K562 (cell line): ENCODE measurements at regions not wholly inside any gene's neighbourhood (a gene's known extent, or its start where the extent isn't known, plus 50 kb on each side); places are given as distances from the start of the nearest gene placed in this dataset.

Experiments
- ATAC-seq: fragments of 200-7000 bp; cut with Tn5 transposase; 3 replicates; pipeline ENCODE4 v1.9.1; 2020; ENCODE audit warnings: moderate library complexity
- BruUV-seq: library from RNA; stranded (reverse); fragments of 400-500 nt; replicated peaks from 2 replicates; lab custom pipeline; 2021; lab: Mats Ljungman, UMichigan
- CTCF ChIA-PET: fragments of 300-600 bp; formaldehyde crosslinking; extraction: SDS; loops from one replicate; lab custom pipeline; 2021; ENCODE audit warnings: low intra/inter-chr PET ratio; lab: Yijun Ruan, JAX
- POLR2A ChIA-PET: fragments of 300-600, 350-650 bp; sonication (Branson Sonifier 250); formaldehyde crosslinking; extraction: SDS; loops from one replicate; lab custom pipeline; 2021; ENCODE audit warnings: antibody characterized with exemption, inconsistent platforms; lab: Yijun Ruan, JAX
- DNase-seq, 4 experiments: peaks; one replicate each; pipeline versions ENCODE4 v3.0.0 to v3.0.0-alpha.2; 2011 to 2018; ENCODE audit warnings: low spot score in 3 of 4, mixed read lengths in 3 of 4; ENCODE audit errors: extremely low read depth in 1 of 4
- FAIRE-seq: peaks from 2 replicates; lab custom pipeline; 2011; peaks lifted over from hg19 to GRCh38; lab: Jason Lieb, UNC
- H2AFZ ChIP-seq: 2 replicates; pipeline ENCODE4 v1.6.0; 2011; ENCODE audit warnings: low read depth, low read length, control low read depth, inconsistent platforms
- H3K27ac ChIP-seq: fragments of 200-600 bp; 3 replicates; pipeline ENCODE4 v1.8.0; 2011; ENCODE audit warnings: low read depth, mild to moderate bottlenecking, control low read depth, inconsistent platforms, low read length, moderate library complexity, mixed read lengths; ENCODE audit errors: extremely low read depth
- H3K27me3 ChIP-seq, 2 experiments: fragments of 300-600 bp in 1 of 2; 2 replicates in 1 of 2; 3 replicates in 1 of 2; pipeline versions ENCODE4 v1.6.0 to v1.8.0; 2011; ENCODE audit warnings: inconsistent platforms in 2 of 2, low read length in 2 of 2, mild to moderate bottlenecking in 1 of 2, mixed read lengths in 1 of 2, moderate library complexity in 1 of 2; ENCODE audit not compliant: control insufficient read depth in 2 of 2, insufficient read depth in 2 of 2
- H3K36me3 ChIP-seq: fragments of 300-600 bp; 3 replicates; pipeline ENCODE4 v1.8.0; 2011; ENCODE audit warnings: mild to moderate bottlenecking, low read length, inconsistent platforms; ENCODE audit not compliant: control insufficient read depth, insufficient read depth
- H3K4me1 ChIP-seq, 2 experiments: fragments of 200-600 bp in 1 of 2; replicated peaks in 1 of 2; 2 replicates in 1 of 2; 3 replicates in 1 of 2; pipeline versions ENCODE4 v1.5.1 to v1.8.0; 2011; ENCODE audit warnings: inconsistent platforms in 2 of 2, low read length in 2 of 2, mild to moderate bottlenecking in 1 of 2, mixed read lengths in 1 of 2, moderate library complexity in 1 of 2; ENCODE audit not compliant: control insufficient read depth in 2 of 2, insufficient read depth in 2 of 2
- H3K4me2 ChIP-seq: 2 replicates; pipeline ENCODE4 v1.6.1; 2011; ENCODE audit warnings: low read length, control low read depth, inconsistent platforms, mixed read lengths; ENCODE audit not compliant: insufficient read depth
- H3K4me3 ChIP-seq: fragments of 200-600 bp; sonication (generic), shearing (Covaris generic); 2 replicates; pipeline ENCODE4 v1.5.1; 2016; ENCODE audit warnings: control low read depth, inconsistent platforms
- H3K79me2 ChIP-seq: fragments of 200-600 bp; 3 replicates; pipeline ENCODE4 v1.8.0; 2011; ENCODE audit warnings: low read length, inconsistent platforms; ENCODE audit not compliant: control insufficient read depth, insufficient read depth
- H3K9ac ChIP-seq, 2 experiments: 2 replicates each; pipeline versions ENCODE4 v1.6.0 to v1.6.1; 2011; ENCODE audit warnings: low read depth in 2 of 2, low read length in 2 of 2, control low read depth in 1 of 2, inconsistent platforms in 1 of 2, mild to moderate bottlenecking in 1 of 2, mixed read lengths in 1 of 2; ENCODE audit not compliant: insufficient read depth in 1 of 2
- H3K9me1 ChIP-seq: one replicate; pipeline ENCODE4 v1.6.0; 2011; ENCODE audit warnings: inconsistent platforms, mild to moderate bottlenecking, low read length, moderate library complexity; ENCODE audit not compliant: control insufficient read depth, insufficient read depth
- H3K9me3 ChIP-seq: replicated peaks from 2 replicates; pipeline ENCODE4 v1.5.1; 2011; ENCODE audit warnings: low read depth, low read length, inconsistent platforms; ENCODE audit not compliant: control insufficient read depth, insufficient read depth
- H4K20me1 ChIP-seq: replicated peaks from 2 replicates; pipeline ENCODE4 v1.6.1; 2011; ENCODE audit warnings: low read length, inconsistent platforms, mixed read lengths; ENCODE audit not compliant: control insufficient read depth, insufficient read depth
- ARID3B ChIP-seq: fragments of 250-450 bp; sonication (Bioruptor Pico); IDR thresholded peaks from 2 replicates; pipeline ENCODE4 v1.4.0; 2020; ENCODE audit warnings: borderline replicate concordance
- LARP7 ChIP-seq: fragments of 450-650 bp; IDR thresholded peaks from 2 replicates; pipeline ENCODE4 v1.6.1; 2016
- ZNF696 ChIP-seq: fragments of 250-450 bp; sonication (Bioruptor Pico); conservative IDR thresholded peaks from 2 replicates; pipeline ENCODE4 v1.4.0; 2020; ENCODE audit warnings: mild to moderate bottlenecking, moderate library complexity
- ZSCAN32 ChIP-seq: fragments of 450-650 bp; formaldehyde crosslinking; IDR thresholded peaks from 2 replicates; pipeline ENCODE4 v1.4.0; 2020; ENCODE audit warnings: mild to moderate bottlenecking, moderate library complexity
- WGBS: fragments of 100-300 bp; shearing (Covaris generic); methylation state at CpG from one replicate; pipeline ENCODE4 v1.1.6; 2016; ENCODE audit warnings: low coverage, mixed read lengths; ENCODE audit not compliant: insufficient coverage; ENCODE audit errors: missing lambda C conversion rate; 5-methylcytosine and 5-hydroxymethylcytosine counted together
- in situ Hi-C: fragments of 300-500 bp; cut with MboI; formaldehyde crosslinking; loops from 4 replicates; pipeline ENCODE4 v1.15.0; 2018; ENCODE audit warnings: inconsistent platforms, mixed read lengths
- intact Hi-C: fragments of 100-400 bp; cut with micrococcal nuclease; formaldehyde crosslinking; loops from 2 replicates; pipeline ENCODE4 v1.14.2; 2022
- TF ChIP-seq, protein P1 (sequence below), 2 experiments: fragments of 200-800 bp in 1 of 2; sonication (Bioruptor generic) in 1 of 2; sonication (generic) in 1 of 2; formaldehyde crosslinking in 1 of 2; IDR thresholded peaks in 1 of 2; conservative IDR thresholded peaks in 1 of 2; 2 replicates each; pipeline versions ENCODE4 v1.5.0 to v1.6.1; 2016 to 2020; ENCODE audit warnings: missing compliant biosample characterization in 1 of 2, missing genetic modification characterization in 1 of 2, missing genetic modification reagents in 1 of 2
- TF ChIP-seq, protein P2 (sequence below): fragments of 450-650 bp; conservative IDR thresholded peaks from 2 replicates; pipeline ENCODE4 v1.6.1; 2016; ENCODE audit warnings: missing genetic modification characterization, low read depth, mild to moderate bottlenecking, missing compliant biosample characterization, moderate library complexity

DNA sequence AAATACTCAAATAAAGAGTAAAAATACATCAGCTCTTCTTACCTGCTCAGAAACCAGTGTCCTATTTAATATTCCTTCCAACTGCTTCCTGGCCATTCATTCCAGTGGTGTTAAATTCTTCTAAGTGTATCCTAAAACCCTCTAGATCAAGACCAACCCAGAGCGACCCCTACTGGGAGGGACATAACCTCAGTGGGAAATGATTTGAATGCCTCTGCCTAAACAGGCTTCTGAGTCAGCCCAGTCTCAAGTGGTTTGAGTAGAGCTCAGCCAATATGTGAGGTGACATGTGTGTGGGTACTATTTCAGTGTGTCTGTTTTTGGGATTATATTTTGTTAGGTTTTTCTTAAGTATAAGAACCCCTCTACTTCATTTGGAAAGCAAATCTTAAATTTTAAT lies 133.6 kb upstream of the ARHGEF9 start (continued):
- no peak for TF ChIP-seq ARID3B (CRISPR knock-in tag)
- TF ChIP-seq ZNF696, result no peak
- TF ChIP-seq, protein P1, sequence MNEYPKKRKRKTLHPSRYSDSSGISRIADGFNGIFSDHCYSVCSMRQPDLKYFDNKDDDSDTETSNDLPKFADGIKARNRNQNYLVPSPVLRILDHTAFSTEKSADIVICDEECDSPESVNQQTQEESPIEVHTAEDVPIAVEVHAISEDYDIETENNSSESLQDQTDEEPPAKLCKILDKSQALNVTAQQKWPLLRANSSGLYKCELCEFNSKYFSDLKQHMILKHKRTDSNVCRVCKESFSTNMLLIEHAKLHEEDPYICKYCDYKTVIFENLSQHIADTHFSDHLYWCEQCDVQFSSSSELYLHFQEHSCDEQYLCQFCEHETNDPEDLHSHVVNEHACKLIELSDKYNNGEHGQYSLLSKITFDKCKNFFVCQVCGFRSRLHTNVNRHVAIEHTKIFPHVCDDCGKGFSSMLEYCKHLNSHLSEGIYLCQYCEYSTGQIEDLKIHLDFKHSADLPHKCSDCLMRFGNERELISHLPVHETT (CRISPR knock-in tag; conservative IDR thresholded peaks at IDR 0.05 in 1 of 2, IDR thresholded peaks at IDR 0.05 in 1 of 2), result no peak
- TF ChIP-seq, protein P2, sequence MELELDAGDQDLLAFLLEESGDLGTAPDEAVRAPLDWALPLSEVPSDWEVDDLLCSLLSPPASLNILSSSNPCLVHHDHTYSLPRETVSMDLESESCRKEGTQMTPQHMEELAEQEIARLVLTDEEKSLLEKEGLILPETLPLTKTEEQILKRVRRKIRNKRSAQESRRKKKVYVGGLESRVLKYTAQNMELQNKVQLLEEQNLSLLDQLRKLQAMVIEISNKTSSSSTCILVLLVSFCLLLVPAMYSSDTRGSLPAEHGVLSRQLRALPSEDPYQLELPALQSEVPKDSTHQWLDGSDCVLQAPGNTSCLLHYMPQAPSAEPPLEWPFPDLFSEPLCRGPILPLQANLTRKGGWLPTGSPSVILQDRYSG (tag), result no peak

GRCh38 chrX:63917296-63917695 lies 132.3 kb upstream of the ARHGEF9 start:
- no peaks in the 10 kb centered on the region for H3K9me1 ChIP-seq
- 0% methylated on average over 1 of the region's 1 CpG for WGBS
- ATAC-seq (no peak), FAIRE-seq (no peak), DNase-seq (no peak)
- no peak overlapping the region for H3K4me2 ChIP-seq
- H3K27me3 ChIP-seq, result no peaks in the 10 kb centered on the region
- H3K79me2 ChIP-seq, result no peaks in the 10 kb centered on the region
- no peak overlapping the region for H3K9ac ChIP-seq
- H3K9me3 ChIP-seq, result no peaks in the 10 kb centered on the region
- H4K20me1 ChIP-seq, result no peaks in the 10 kb centered on the region
- ChIA-PET CTCF (no interaction called here), POLR2A (no interaction called here)
- H2AFZ ChIP-seq, result no peak overlapping the region
- BruUV-seq, result no TSS peak
- H3K4me1 ChIP-seq, result no peaks in the 10 kb centered on the region
- no peak overlapping the region for H3K4me3 ChIP-seq
- intact Hi-C loops, result no loop called here
- no peak overlapping the region for H3K27ac ChIP-seq
- in situ Hi-C loops, result no loop called here
- H3K36me3 ChIP-seq, result no peaks in the 10 kb centered on the region
- TF ChIP-seq ZSCAN32 (CRISPR knock-in tag) (no peak), LARP7 (no peak)
